ENCODE measurements at regions not wholly inside any gene's neighbourhood (a gene's known extent, or its start where the extent isn't known, plus 50 kb on each side); places are given as distances from the start of the nearest gene placed in this dataset.

GRCh38 chrX:39653691-39654090, 444.1 kb downstream of the BCOR start:
- FAIRE-seq = no peak

- no peak for FAIRE-seq
These were observed 443.4 kb downstream of the BCOR start for GRCh38 chrX:39654183-39654925.

- no peak for FAIRE-seq
These were observed 442.8 kb downstream of the BCOR start for GRCh38 chrX:39654952-39655351.

- FAIRE-seq = no peak
These were observed 436.4 kb downstream of the BCOR start for GRCh38 chrX:39661116-39661907.

- FAIRE-seq = no peak
These were observed 431.8 kb downstream of the BCOR start for GRCh38 chrX:39665830-39666518.

GRCh38 chrX:39667191-39667590, 430.6 kb downstream of the BCOR start:
- FAIRE-seq = no peak

- FAIRE-seq = no peak
These were observed 429.8 kb downstream of the BCOR start for GRCh38 chrX:39667736-39668482.

DNA sequence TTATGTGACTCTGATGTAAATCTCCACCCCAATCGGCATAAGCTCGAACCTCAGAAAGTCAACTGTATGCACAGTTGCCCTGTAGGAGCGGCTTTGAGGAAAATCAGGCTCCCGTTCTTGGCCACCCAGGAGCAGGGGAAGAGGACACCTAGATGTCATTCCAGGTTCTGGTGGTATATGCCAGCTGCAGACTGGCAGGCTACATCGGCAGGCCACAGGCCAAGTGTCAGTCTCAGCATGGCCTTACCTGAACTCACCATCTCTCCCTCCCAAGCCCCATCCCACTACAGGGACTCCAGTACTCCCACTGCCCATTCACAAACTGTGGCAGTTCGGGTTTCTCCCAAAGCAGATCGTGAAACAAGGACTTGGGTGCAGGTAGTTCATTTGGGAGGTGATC, 428.1 kb downstream of the BCOR start:
- no peak for FAIRE-seq

- no peak for FAIRE-seq
These were observed 427.5 kb downstream of the BCOR start for GRCh38 chrX:39670281-39670680.

- FAIRE-seq = no peak
These were observed 425.4 kb downstream of the BCOR start for GRCh38 chrX:39672405-39672804.

DNA sequence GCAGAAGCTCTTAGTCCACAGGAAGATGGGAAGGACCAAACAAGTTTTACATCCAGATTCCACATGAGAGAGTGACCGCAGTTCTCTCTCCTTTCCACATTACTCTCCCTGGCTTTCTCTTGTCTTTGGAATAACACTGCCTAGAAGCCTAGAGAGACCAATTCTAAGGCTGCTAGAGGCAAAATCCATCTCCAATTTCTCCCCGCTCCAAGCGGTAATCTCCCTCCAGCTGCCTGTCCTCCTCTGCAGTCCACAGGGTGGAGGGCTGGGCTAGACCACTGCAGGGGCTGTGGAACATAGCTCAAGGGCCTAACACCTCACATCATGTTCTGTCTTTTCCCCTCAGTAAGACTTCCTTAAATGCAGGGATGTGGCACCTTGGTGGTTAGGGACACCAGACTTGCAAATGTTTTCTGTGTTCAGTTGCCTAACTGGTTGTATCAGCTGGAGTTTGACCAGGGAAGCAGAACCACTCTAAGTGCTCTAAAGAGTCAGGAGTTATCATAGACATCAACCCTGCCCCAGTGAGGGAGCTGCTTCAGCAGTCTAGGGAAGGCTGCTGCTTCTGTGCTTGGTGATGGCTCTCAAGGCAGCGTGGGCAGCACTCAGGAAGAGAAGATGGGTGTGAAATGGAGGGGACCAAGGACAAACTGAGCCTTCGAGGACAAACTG, 423.1 kb downstream of the BCOR start:
- no peak for FAIRE-seq

GRCh38 chrX:39675162-39675553, 422.6 kb downstream of the BCOR start:
- FAIRE-seq = no peak

GRCh38 chrX:39675619-39676018, 422.1 kb downstream of the BCOR start:
- no peak for FAIRE-seq

GRCh38 chrX:39676434-39676833, 421.3 kb downstream of the BCOR start:
- FAIRE-seq = no peak

DNA sequence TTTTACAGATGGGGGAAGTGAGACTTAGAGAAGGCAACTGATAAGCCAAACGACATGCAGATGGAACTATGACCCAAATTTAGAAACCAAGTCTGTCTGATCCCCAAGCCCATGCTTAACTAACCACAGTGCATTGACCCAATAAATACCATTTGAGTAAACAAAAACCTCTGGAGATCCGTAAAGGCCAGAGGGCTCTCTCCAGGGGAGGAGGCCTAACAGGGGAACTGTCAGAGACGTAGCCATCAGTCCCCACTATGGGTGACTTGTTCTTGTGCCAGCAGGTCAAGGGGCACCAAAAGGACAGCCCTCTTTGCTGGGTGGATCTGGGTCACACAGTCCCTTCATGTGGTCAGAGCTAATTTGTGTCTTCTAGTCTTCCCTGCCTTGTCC, 420.2 kb downstream of the BCOR start:
- FAIRE-seq = no peak

DNA sequence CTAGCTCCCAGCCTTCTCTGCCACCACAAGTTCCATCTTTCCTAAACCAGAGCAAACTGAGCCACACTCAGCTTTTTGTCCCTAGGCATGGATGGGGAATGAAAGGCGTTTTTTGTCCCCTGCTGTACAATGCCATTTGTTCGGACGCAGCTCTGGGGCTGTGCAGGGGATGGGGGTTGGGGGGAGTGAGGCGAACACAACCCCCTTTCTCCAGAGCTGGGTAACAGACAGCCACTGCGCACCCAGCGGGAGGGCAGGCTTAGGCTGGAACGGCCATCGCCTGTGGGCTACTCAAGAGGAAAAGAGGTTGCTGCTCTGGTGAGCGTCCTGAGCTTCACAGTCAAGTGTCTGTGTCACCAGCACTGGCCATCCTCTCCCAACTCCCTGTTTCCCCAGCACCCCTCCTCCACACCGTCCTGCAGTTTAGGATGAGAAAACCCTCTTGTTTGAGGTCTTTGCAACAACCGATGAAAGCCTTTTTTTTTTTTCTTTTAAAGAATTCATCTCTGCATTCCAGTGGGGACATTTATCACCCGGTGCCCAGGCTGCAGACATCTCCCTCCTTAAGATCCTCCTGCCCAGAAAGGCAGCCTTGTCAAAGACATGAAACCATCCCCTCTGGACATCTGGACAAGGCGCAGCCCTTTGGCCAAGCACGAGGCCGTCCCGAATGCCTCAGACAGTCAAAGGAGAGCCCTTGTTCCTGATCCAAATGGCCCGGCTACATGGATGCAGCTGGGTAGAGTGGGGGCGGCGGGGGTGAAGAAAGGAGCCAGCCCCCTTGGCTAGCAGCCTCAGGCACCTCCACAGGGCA, 419.6 kb downstream of the BCOR start:
- no peak for FAIRE-seq

GRCh38 chrX:39678914-39679313, 418.8 kb downstream of the BCOR start:
- FAIRE-seq = no peak

- no peak for FAIRE-seq
These were observed 418.1 kb downstream of the BCOR start for GRCh38 chrX:39679497-39680157.

DNA sequence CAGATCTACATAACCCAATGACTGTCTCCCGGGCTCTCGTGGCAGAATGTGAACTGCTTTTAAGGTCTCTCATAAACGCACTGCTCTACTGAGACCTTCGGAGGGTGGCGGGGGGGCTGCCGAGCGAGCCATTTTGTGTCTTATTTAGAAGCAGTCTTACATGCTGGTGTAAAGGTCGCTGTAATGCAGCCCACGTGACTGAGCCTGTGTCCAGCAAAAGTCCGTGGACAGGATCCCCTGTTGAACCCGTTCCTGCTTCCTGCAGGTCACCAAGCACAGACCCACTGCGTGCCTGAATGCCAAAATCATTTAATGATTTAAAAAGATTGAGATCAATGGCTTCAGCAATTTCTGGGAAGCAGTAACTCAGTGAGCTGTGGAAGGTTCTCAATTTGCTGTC, 415.9 kb downstream of the BCOR start:
- no peak for FAIRE-seq

DNA sequence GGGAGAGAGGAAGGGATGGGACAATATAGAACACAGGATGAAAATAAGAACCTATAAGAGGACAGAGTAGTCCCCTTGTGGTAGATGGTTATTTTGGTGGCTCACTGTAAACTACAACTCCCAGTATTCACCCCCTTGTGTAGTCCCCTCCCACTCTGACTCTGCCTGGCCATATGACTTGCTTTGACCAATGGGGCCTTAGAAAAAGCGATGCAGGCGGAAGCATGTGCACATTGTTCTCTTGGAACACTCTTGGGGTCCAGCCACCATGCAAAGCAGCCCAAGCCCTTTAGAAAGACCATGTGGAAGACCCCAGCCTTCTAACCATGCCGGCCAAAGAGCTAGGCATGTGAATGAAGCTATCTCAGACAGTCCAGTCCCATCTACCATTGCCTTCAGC, 415.0 kb downstream of the BCOR start:
- no peak for FAIRE-seq

DNA sequence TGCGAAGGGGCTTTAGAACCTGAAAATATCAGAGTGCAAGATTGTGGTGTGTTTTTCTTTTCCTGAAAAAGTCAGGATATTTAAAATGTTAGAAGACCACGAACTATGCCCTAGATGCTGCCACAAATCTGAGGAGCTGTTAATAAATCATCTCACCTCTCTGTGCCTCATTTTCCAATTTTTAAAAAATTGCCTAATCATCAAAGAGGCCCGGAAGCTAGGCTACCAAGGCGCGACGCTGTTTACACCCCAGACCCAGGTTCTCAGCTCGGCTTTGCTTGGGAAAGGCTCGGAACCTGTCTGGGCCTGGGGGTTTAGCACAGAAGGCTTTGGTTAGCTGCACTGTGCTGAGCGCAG, 409.6 kb downstream of the BCOR start:
- FAIRE-seq = no peak

Data from A204.1 (cell line).